Ishikawa (cell line): ENCODE measurements at regions not wholly inside any gene's neighbourhood (a gene's known extent, or its start where the extent isn't known, plus 50 kb on each side); places are given as distances from the start of the nearest gene placed in this dataset.

Experiments
- CEBPB ChIP-seq: IDR thresholded peaks from 2 replicates; pipeline ENCODE4 v1.6.1; 2012
- EP300 ChIP-seq: IDR thresholded peaks from 2 replicates; pipeline ENCODE4 v1.6.1; 2012; ENCODE audit warnings: borderline replicate concordance
- MAX ChIP-seq: IDR thresholded peaks from 2 replicates; pipeline ENCODE4 v1.6.1; 2012
- REST ChIP-seq: IDR thresholded peaks from 2 replicates; pipeline ENCODE4 v1.6.1; 2012; ENCODE audit warnings: low read depth, mild to moderate bottlenecking

DNA sequence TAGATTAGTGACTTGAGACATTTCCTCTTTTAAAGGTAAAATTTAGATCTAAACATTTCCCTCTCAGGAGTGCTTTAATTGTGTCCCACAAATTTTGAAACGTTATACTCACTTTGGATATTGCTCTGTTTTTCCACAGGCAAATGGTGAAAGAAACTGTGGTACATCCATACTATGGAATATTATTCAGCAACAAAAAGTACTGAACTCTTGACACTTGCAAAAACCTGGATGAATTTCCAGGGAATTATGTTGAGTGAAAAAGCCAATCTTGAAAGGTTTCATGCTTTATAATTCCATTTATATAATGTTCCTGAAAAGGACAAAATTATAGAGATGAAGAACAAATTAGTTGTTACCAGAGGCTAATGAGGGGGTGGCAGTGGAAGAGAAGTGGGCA is 153.3 kb upstream of the SVIL start:
- no peak for TF ChIP-seq CEBPB
- no peak for TF ChIP-seq MAX
- TF ChIP-seq EP300 = no peak
- TF ChIP-seq REST = no peak
